Left lung (tissue), 4 donors: ENCODE measurements at regions not wholly inside any gene's neighbourhood (a gene's known extent, or its start where the extent isn't known, plus 50 kb on each side); places are given as distances from the start of the nearest gene placed in this dataset.

ENCODE experiments used
- ATAC-seq: fragments of 200-7000 bp; cut with Tn5 transposase; one replicate; pipeline ENCODE4 v1.9.1; 2020; ENCODE audit warnings: moderate library complexity
- DNase-seq, 4 donors: peaks; one replicate each; pipeline ENCODE4 v3.0.0-alpha.2; 2013 to 2020
- H3K27ac ChIP-seq, 2 donors: fragments of 200-600 bp; sonication (generic) in 1 of 2; one replicate each; pipeline versions ENCODE4 v1.5.0 to v1.8.0; 2020 to 2021
- H3K27me3 ChIP-seq, 2 donors: fragments of 200-600 bp; sonication (generic) in 1 of 2; one replicate each; pipeline versions ENCODE4 v1.5.0 to v1.8.0; 2020 to 2021
- H3K36me3 ChIP-seq, 2 donors: fragments of 200-600 bp; sonication (generic) in 1 of 2; one replicate each; pipeline versions ENCODE4 v1.5.0 to v1.8.0; 2020 to 2021
- H3K4me1 ChIP-seq, 2 donors: fragments of 200-600 bp; one replicate each; pipeline ENCODE4 v1.8.0; 2021
- H3K4me3 ChIP-seq, 2 donors: fragments of 200-600 bp; sonication (generic) in 1 of 2; one replicate each; pipeline versions ENCODE4 v1.5.0 to v1.8.0; 2020 to 2021; ENCODE audit warnings: mild to moderate bottlenecking in 1 of 2
- H3K9me3 ChIP-seq, 2 donors: fragments of 200-600 bp; sonication (generic) in 1 of 2; one replicate each; pipeline versions ENCODE4 v1.5.0 to v1.8.0; 2020 to 2021
- CTCF ChIP-seq, 2 donors: fragments of 200-600 bp; sonication (generic) in 1 of 2; IDR thresholded peaks; one replicate each; pipeline versions ENCODE4 v1.5.0 to v1.8.0; 2021; ENCODE audit warnings: antibody characterized with exemption in 2 of 2
- intact Hi-C, 2 donors: fragments of 100-400 bp; cut with DNase I; formaldehyde crosslinking; loops; one replicate each; pipeline versions ENCODE4 v1.11.2 to v1.14.2; 2022
- donor health status: DM: no; HTN: yes; CAD: no.
- donor health status: DM: no; HTN: no; CAD: no.

DNA sequence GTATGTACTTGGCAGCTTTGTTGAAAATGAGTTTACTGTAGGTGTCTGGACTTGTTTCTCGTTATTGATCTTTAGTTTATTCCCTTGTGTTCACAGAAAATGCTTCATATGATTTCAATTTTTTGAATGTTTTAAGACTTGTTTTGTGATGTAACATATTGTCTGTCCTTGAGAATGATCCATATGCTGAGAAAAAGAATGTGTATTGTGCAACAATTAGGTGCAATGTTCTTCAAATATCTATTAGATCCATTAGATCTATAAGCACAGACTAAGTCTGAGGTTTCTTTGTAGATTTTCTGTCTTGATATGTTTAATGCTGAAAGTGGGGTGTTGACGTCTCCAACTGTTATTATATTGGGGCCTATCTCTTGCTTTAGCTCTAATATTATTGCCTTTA is 879.6 kb upstream of the LRFN5 start:
- DNase-seq (no peak), ATAC-seq (no peak)
- Histone ChIP-seq H3K36me3 (no peaks in the 10 kb centered on the region), H3K9me3 (peaks cover 0 to 45% of the 10 kb centered on the region in 2 donors), H3K27ac (no peak overlapping the region), H3K4me3 (no peak overlapping the region), H3K27me3 (no peaks in the 10 kb centered on the region), H3K4me1 (no peaks in the 10 kb centered on the region)
- intact Hi-C loops = no loop called here
- no peak for TF ChIP-seq CTCF (IDR thresholded peaks at IDR 0.05)

DNA sequence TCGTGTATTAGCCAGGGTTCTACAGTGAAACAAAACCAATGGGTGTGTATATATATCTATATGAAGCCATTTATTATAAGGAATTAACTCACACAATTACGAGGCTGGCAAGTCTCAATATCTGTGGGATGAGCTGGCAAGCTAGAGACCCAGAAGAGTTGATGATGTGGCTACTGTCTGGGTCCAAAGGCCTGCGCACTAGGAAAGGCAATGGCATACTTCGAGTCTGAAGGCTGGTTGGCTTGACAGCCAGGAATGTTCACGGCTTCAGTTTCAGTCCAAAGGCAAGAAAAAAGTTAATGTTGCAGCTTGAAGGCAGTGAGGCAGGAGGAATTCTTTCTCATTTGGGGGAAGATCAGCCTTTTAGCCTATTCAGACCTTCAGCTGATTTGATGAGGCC is 893.3 kb upstream of the LRFN5 start:
- Histone ChIP-seq H3K36me3 (no peaks in the 10 kb centered on the region), H3K4me1 (no peaks in the 10 kb centered on the region), H3K27ac (no peak overlapping the region), H3K9me3 (peaks cover 0 to 15% of the 10 kb centered on the region in 2 donors), H3K27me3 (no peaks in the 10 kb centered on the region), H3K4me3 (no peak overlapping the region)
- no peak for ATAC-seq
- TF ChIP-seq CTCF (IDR thresholded peaks at IDR 0.05) = no peak
- intact Hi-C loops = no loop called here
- no peak for DNase-seq

GRCh38 chr14:40697231-40697630 is 909.4 kb upstream of the LRFN5 start:
- Histone ChIP-seq H3K4me1 (no peaks in the 10 kb centered on the region), H3K36me3 (no peaks in the 10 kb centered on the region), H3K27me3 (no peaks in the 10 kb centered on the region), H3K4me3 (no peak overlapping the region), H3K27ac (no peak overlapping the region), H3K9me3 (no peaks in the 10 kb centered on the region)
- intact Hi-C loops = no loop called here
- no peak for DNase-seq
- no peak for ATAC-seq
- no peak for TF ChIP-seq CTCF (IDR thresholded peaks at IDR 0.05)

- H3K27ac ChIP-seq = no peak overlapping the region
- intact Hi-C loops = no loop called here
- H3K4me3 ChIP-seq = no peak overlapping the region
- DNase-seq (no peak), ATAC-seq (no peak)
- no peaks in the 10 kb centered on the region for H3K4me1 ChIP-seq
- no peaks in the 10 kb centered on the region for H3K9me3 ChIP-seq
- H3K36me3 ChIP-seq = no peaks in the 10 kb centered on the region
- no peak for TF ChIP-seq CTCF (IDR thresholded peaks at IDR 0.05)
- no peaks in the 10 kb centered on the region for H3K27me3 ChIP-seq
Measured at GRCh38 chr14:40694023-40694422, 912.7 kb upstream of the LRFN5 start.

DNA sequence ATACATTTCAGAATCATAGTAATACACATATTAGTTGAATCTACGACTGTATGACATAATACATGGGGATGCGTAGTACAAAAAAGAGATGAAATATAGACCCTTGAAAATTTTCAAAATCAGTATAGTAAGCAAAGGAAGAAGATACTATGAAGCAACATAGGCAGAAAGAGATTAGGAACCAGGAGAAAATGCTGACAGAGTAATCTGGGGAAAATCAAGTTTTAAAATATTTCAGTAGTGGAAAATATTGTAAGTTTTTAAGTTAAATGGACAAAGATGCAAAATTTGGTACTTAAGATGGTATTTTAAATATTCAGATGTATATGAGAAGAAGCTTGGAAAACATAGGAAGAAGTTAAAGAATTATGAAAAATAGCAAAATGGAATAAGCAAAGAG is 915.6 kb upstream of the LRFN5 start:
- no peak overlapping the region for H3K4me3 ChIP-seq
- DNase-seq (no peak), ATAC-seq (no peak)
- no peaks in the 10 kb centered on the region for H3K4me1 ChIP-seq
- no peak overlapping the region for H3K27ac ChIP-seq
- no peaks in the 10 kb centered on the region for H3K27me3 ChIP-seq
- no peak for TF ChIP-seq CTCF (IDR thresholded peaks at IDR 0.05)
- intact Hi-C loops = no loop called here
- no peaks in the 10 kb centered on the region for H3K9me3 ChIP-seq
- H3K36me3 ChIP-seq = no peaks in the 10 kb centered on the region
